AML-193 (cell line): ENCODE measurements at regions not wholly inside any gene's neighbourhood (a gene's known extent, or its start where the extent isn't known, plus 50 kb on each side); places are given as distances from the start of the nearest gene placed in this dataset.
"Not testable (repeated sequence)": the region's sequence is repeated elsewhere in the genome, so short reads cannot be mapped to it uniquely, and the experiment has no call there.

Source experiments
- DNase-seq, 2 experiments: peaks; one replicate each; lab custom pipeline; 2025; lab: John Stamatoyannopoulos, UW

GRCh38 chr16:59108374-59108773 is 374.3 kb upstream of the GOT2 start:
- no peak for DNase-seq

DNA sequence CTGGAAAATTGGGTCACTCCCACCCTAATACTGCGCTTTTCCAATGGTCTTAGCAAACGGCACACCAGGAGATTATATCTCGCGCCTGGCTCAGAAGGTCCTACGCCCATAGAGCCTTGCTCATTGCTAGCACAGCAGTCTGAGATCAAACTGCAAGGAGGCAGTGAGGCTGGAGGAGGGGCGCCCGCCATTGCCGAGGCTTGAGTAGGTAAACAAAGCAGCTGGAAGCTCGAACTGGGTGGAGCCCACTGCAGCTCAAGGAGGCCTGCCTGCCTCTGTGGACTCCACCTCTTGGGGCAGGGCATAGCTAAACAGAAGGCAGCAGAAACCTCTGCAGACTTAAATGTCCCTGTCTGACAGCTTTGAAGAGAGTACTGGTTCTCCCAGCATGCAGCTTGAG is 362.6 kb upstream of the GOT2 start:
- not testable (repeated sequence) for DNase-seq

DNA sequence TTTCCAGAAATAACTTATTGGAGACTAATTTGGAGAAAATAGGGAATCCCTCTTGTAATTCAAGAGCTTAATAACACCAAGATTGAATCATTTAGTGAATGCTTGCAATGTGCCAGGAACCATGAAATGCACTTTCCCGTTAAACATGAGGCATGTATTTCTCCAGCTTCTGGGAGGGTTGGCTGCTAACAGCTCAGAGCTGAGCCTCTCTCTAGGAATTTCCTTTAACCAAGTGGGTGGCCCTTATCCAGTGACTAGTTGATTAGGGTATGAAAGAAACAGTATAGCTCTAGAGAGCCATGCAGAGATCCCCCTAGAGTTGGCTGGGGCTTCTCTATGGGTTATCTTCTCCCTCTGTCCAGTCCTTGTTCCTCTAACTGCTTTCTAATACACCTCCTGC is 356.4 kb upstream of the GOT2 start:
- DNase-seq: no peak

GRCh38 chr16:59088431-59088830 is 354.3 kb upstream of the GOT2 start:
- DNase-seq: no peak

- DNase-seq: no peak
Measured at GRCh38 chr16:59087641-59088040, 353.5 kb upstream of the GOT2 start.

DNA sequence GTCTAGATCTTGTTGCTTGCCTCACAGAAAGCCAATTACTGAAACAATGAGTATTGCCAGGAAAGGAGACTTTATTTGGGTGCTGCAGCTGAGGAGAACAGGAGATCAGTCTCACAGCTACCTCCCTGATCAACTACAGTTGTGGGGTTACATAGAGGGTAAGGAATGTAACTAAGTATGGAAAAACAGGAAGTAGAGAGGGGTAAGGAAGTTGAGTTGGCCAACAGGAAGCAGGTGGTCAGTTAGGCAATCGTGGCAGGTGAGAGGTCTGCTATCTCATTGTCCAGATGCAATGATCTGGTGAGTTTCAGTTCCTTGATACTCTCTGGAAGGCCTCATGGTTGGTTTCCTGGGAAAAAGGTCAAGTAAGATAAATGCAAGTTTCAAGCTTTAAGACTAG is 333.1 kb upstream of the GOT2 start:
- DNase-seq: peak; percentile 67 to 81

GRCh38 chr16:59060207-59060606 is 326.1 kb upstream of the GOT2 start:
- DNase-seq: no peak

GRCh38 chr16:59058250-59058649 is 324.1 kb upstream of the GOT2 start:
- DNase-seq: no peak

DNA sequence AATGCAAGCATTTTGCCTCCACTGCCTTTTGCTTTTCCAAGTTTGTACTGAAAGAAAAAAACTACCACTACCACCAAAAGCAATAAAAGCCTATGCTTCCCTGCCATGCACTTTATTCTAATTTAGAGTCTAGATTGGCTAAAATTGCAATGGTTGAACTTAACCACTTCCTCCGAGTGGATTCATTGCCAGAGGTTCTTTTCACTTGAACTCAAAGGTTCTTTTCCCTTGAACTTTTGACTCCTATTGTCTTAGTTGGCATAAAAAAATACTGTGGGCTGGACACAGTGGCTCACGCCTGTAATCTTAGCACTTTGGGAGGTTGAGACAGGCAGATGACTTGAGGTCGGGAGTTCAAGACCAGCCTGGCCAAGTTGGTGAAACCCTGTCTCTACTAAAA is 319.8 kb upstream of the GOT2 start:
- DNase-seq: no peak

DNA sequence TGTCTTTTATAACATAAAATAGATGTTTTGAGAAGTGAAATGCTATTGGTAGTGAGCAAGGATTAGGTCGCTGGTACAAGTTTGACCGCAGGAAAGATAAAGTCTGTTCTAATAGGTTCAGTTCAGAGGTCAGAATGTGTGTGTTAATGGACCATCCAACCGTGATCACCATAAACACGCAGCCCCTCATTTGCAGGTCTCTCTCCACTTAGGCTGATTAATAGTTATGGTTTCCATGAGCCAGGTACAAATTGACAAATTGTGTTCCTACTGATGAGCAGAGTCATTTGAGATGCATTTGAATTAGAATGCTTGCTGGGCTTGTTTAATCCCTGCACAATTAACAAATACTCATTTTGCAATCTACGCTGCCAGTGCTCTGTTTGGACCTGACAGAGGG is 318.1 kb upstream of the GOT2 start:
- DNase-seq: no peak

- no peak for DNase-seq
Measured at GRCh38 chr16:59048876-59049275, 314.8 kb upstream of the GOT2 start.

DNA sequence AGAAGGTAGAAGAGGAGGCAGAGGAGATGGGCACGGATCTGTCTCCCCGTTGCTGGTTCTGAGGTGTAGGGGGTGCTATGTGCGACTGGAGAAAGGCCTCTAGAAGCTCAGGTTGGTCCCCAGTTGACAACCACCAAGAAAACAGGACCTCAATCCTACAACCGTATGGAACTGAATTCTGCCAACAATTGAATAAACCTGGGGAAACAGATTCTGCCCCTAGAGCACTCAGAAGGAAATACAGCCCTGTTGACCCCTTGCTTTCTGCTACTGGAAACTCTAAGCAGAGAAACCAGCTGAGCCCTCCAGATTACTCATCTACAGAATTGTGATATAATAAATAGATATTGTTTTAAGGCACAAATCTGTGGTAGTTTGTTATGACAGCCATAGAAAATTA is 313.0 kb upstream of the GOT2 start:
- DNase-seq: no peak

DNA sequence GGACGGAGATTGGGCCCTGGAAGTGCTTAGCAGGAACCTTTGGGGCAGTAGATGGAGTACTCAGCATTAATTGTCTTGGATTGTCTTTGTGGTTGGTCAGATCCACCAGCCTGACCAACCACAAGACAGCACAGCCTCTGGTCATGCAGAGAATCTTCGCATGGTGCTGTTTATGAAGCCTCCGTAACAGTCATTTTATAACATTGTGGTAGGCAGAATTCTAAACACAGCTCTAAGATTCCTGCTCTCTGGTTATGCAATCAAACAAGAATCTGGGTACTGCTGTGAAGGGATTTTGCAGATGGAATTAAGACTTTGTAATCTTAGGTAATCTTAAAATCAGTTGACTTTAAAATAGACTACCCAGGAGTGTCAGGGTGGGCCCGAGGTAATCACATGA is 312.2 kb upstream of the GOT2 start:
- DNase-seq: no peak

DNA sequence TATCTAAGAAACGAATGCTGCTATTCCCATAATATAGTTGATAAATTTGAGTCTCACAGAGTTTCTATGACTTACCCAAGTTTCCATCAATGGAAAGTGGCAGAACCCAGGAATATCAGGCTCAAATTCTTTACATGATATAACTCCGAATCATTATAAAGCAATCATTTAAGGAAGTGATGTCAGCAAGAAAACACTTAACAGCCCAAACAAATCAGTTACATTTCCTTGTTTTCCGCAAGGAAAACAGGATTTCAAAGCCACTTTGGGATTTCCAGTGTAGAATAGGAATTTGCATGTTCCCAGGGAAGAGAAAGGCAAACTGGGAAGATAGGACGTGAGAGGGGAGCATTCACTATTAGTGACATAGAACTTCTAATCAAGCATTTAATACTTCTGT is 311.4 kb upstream of the GOT2 start:
- no peak for DNase-seq

DNA sequence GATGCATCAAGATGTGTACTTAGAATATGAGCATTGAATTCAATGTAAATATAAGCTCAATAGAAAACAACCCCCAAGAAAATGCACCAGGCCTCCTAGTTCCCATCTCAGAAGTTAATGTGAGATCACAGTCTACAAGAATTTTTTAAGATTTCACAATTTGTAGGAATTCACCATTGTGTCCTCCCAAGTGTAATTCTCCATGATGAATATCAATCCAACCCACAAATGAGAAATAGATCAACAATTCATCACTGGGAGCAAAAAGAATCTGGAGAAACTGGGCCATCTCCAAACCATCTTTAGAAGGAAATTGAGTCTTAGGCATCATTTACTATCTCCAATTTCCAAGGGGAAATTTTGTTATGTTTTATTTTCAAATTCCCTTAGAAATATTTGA is 310.5 kb upstream of the GOT2 start:
- no peak for DNase-seq

DNA sequence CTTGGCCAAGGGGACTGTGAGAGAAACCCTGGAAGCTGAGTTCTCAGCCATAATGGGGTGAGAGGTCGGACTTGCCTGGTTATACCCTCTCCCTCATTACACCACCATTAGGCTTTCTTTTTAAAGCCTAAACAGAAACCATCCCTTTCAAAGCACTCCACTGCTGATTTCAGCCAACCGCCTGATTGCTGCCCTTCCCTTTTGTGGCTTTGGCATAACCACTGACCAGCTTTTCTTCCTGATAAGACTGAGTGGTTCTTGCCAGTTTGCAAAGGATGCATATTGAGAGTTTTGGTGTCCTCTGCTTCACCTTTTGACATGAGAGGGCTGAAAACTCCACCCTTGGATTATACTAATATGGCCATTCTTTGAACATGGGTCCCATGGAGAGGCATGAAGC is 308.2 kb upstream of the GOT2 start:
- DNase-seq: no peak

DNA sequence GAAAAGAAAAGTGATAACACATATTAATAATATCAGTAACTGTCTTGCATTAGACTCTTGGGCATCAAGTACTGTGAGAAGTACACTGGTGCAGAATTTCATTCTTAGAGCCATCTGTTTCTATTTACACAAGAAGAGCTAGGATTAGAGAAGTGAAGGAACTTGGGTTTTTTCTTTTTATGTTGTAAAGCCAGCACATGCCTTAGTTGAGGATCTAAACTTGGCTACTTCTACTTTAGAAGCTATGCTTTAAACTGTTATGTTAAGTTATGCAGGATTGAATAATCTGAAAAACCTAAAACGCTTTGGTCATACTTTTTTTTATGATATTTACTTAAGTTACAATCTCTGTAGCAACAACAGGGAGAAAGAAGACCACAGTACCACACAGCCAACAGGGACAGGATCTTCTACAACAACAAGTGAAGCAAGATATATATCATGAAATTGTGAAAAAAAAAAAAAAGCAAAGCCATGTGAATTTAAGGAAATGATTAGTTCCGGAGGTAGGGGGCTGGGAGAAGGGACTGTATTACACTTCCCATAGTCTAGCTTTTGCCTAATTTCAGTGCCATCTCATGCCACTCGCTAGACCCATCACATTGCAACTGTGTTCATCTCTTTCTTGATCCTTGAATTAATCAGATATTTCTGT is 305.1 kb upstream of the GOT2 start:
- no peak for DNase-seq

DNA sequence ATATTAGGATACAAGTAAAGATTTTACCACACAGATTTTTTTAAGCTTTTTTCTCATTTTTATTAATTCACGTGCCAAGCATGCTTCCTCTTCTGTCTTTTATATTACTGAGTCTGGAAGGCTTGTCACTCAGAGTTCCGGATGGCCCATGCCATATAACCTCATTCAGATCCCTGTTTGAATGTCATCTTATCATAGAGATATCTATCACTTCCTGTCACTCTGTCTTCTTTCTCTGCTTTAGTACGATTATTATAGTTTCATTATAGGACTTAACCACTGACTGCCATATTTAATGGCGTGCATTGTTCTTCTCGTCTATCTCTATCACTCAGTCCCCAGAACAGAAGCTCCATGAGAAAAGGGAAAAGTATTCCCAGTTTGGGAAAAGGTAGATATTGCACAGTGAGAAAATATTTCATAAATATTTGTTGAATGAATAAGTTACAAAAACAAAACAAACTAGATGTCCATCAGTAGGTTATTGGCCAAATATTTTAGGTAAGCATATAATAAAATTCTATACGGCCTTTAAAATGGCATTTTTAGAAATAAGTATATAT is 296.9 kb upstream of the GOT2 start:
- no peak for DNase-seq

DNA sequence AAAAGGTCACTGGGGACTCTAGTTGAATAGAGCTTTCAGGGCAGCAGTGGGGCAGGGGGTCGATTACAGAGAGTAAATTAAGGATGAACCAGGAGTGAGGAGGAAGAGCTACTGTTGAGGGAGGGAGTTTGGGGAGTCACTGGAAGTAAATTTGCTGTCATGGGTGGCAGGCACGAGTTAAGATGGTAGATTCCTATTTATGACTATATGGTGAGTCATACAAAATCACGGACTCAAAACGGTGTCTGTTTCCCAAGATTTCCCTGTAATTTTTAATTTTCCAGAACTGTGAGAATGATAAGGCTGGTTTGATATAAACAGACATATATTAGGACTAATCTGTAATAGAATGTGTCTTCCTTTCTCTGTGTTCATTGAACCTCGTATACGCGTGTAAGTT is 287.6 kb upstream of the GOT2 start:
- no peak for DNase-seq

- DNase-seq: no peak
Measured at GRCh38 chr16:59013930-59014329, 279.8 kb upstream of the GOT2 start.

- no peak for DNase-seq
Measured at GRCh38 chr16:58999762-59000161, 265.6 kb upstream of the GOT2 start.

- DNase-seq: not testable (repeated sequence)
Measured at GRCh38 chr16:58992755-58993154, 258.6 kb upstream of the GOT2 start.

- DNase-seq: not testable (repeated sequence)
Measured at GRCh38 chr16:58983181-58983965, 249.3 kb upstream of the GOT2 start.

GRCh38 chr16:58970775-58971174 is 236.7 kb upstream of the GOT2 start:
- DNase-seq: no peak
